ENCODE measurements at regions not wholly inside any gene's neighbourhood (a gene's known extent, or its start where the extent isn't known, plus 50 kb on each side); places are given as distances from the start of the nearest gene placed in this dataset.

- FAIRE-seq: peak; percentile 20
- Histone ChIP-seq H3K9me3 (ENCODE audit: control insufficient read depth, low read depth, low read length) (no peaks in the 10 kb centered on the region), H3K36me3 (ENCODE audit: control insufficient read depth in 2 of 2, extremely low read depth in 1 of 2, insufficient read depth in 2 of 2, low read length in 2 of 2) (no peaks in the 10 kb centered on the region), H3K9ac (ENCODE audit: control insufficient read depth, extremely low read depth, insufficient read depth, low read length) (no peak overlapping the region), H3K4me3 (ENCODE audit: control insufficient read depth in 2 of 3, extremely low read depth in 1 of 3, insufficient read depth in 2 of 3, low read depth in 1 of 3, low read length in 3 of 3) (no peak overlapping the region), H4K20me1 (ENCODE audit: control insufficient read depth, extremely low read depth, insufficient read depth, low read length) (no peaks in the 10 kb centered on the region), H3K79me2 (ENCODE audit: control insufficient read depth, insufficient read depth, low read length) (no peaks in the 10 kb centered on the region), H3K4me1 (ENCODE audit: control insufficient read depth, extremely low read depth, insufficient read depth, low read length) (no peaks in the 10 kb centered on the region), H2AFZ (ENCODE audit: control insufficient read depth, low read length) (no peak overlapping the region), H3K27me3 (ENCODE audit: control insufficient read depth, extremely low read depth, insufficient read depth, low read length) (no peaks in the 10 kb centered on the region), H3K27ac (ENCODE audit: control insufficient read depth, insufficient read depth, low read length) (no peak overlapping the region), H3K9me1 (ENCODE audit: control insufficient read depth, extremely low read depth, insufficient read depth, low read length) (no peaks in the 10 kb centered on the region), H3K4me2 (ENCODE audit: control insufficient read depth, extremely low read depth, insufficient read depth, low read depth, low read length) (no peak overlapping the region)
- TF ChIP-seq EZH2 (IDR thresholded peaks at IDR 0.05; ENCODE audit: low read length): no peak
- TF ChIP-seq, protein P1, sequence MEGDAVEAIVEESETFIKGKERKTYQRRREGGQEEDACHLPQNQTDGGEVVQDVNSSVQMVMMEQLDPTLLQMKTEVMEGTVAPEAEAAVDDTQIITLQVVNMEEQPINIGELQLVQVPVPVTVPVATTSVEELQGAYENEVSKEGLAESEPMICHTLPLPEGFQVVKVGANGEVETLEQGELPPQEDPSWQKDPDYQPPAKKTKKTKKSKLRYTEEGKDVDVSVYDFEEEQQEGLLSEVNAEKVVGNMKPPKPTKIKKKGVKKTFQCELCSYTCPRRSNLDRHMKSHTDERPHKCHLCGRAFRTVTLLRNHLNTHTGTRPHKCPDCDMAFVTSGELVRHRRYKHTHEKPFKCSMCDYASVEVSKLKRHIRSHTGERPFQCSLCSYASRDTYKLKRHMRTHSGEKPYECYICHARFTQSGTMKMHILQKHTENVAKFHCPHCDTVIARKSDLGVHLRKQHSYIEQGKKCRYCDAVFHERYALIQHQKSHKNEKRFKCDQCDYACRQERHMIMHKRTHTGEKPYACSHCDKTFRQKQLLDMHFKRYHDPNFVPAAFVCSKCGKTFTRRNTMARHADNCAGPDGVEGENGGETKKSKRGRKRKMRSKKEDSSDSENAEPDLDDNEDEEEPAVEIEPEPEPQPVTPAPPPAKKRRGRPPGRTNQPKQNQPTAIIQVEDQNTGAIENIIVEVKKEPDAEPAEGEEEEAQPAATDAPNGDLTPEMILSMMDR (optimal IDR thresholded peaks at IDR 0.05 in 1 of 3, IDR thresholded peaks at IDR 0.05 in 1 of 3, conservative IDR thresholded peaks at IDR 0.05 in 1 of 3; ENCODE audit: extremely low read depth in 1 of 3, insufficient read depth in 2 of 3, low read length in 3 of 3): no peak
- dilution Hi-C loops (cut with MboI; ENCODE audit: extremely low pct_ligation_motif_present, low sequenced_read_pairs): no loop called here
- DNase-seq (ENCODE audit: low read depth, low spot score): peak; percentile 52
These were observed 189.3 kb upstream of the GPRIN3 start for GRCh38 chr4:89496851-89497250.

GRCh38 chr4:89493367-89493766, 185.8 kb upstream of the GPRIN3 start:
- no peaks in the 10 kb centered on the region for H3K4me1 ChIP-seq (ENCODE audit: control insufficient read depth, extremely low read depth, insufficient read depth, low read length)
- no peak overlapping the region for H3K4me2 ChIP-seq (ENCODE audit: control insufficient read depth, extremely low read depth, insufficient read depth, low read depth, low read length)
- H3K9me3 ChIP-seq (ENCODE audit: control insufficient read depth, low read depth, low read length): no peaks in the 10 kb centered on the region
- dilution Hi-C loops (cut with MboI; ENCODE audit: extremely low pct_ligation_motif_present, low sequenced_read_pairs): no loop called here
- no peaks in the 10 kb centered on the region for H3K79me2 ChIP-seq (ENCODE audit: control insufficient read depth, insufficient read depth, low read length)
- no peak for FAIRE-seq
- H4K20me1 ChIP-seq (ENCODE audit: control insufficient read depth, extremely low read depth, insufficient read depth, low read length): no peaks in the 10 kb centered on the region
- H3K36me3 ChIP-seq (ENCODE audit: control insufficient read depth in 2 of 2, extremely low read depth in 1 of 2, insufficient read depth in 2 of 2, low read length in 2 of 2): no peaks in the 10 kb centered on the region
- no peak overlapping the region for H3K27ac ChIP-seq (ENCODE audit: control insufficient read depth, insufficient read depth, low read length)
- TF ChIP-seq, protein P1 (optimal IDR thresholded peaks at IDR 0.05 in 1 of 3, IDR thresholded peaks at IDR 0.05 in 1 of 3, conservative IDR thresholded peaks at IDR 0.05 in 1 of 3; ENCODE audit: extremely low read depth in 1 of 3, insufficient read depth in 2 of 3, low read length in 3 of 3): no peak
- TF ChIP-seq EZH2 (IDR thresholded peaks at IDR 0.05; ENCODE audit: low read length): no peak
- no peak overlapping the region for H3K4me3 ChIP-seq (ENCODE audit: control insufficient read depth in 2 of 3, extremely low read depth in 1 of 3, insufficient read depth in 2 of 3, low read depth in 1 of 3, low read length in 3 of 3)
- no peak overlapping the region for H2AFZ ChIP-seq (ENCODE audit: control insufficient read depth, low read length)
- no peaks in the 10 kb centered on the region for H3K27me3 ChIP-seq (ENCODE audit: control insufficient read depth, extremely low read depth, insufficient read depth, low read length)
- H3K9ac ChIP-seq (ENCODE audit: control insufficient read depth, extremely low read depth, insufficient read depth, low read length): no peak overlapping the region
- no peaks in the 10 kb centered on the region for H3K9me1 ChIP-seq (ENCODE audit: control insufficient read depth, extremely low read depth, insufficient read depth, low read length)
- DNase-seq (ENCODE audit: low read depth, low spot score): no peak

Measured in keratinocyte (primary cell).